Forelimb muscle (tissue), 1 donor: ENCODE measurements at regions not wholly inside any gene's neighbourhood (a gene's known extent, or its start where the extent isn't known, plus 50 kb on each side); places are given as distances from the start of the nearest gene placed in this dataset.

Experiments
- DNase-seq: peaks from one replicate; pipeline ENCODE4 v3.0.0-alpha.2; 2013; ENCODE audit warnings: low read depth

DNA sequence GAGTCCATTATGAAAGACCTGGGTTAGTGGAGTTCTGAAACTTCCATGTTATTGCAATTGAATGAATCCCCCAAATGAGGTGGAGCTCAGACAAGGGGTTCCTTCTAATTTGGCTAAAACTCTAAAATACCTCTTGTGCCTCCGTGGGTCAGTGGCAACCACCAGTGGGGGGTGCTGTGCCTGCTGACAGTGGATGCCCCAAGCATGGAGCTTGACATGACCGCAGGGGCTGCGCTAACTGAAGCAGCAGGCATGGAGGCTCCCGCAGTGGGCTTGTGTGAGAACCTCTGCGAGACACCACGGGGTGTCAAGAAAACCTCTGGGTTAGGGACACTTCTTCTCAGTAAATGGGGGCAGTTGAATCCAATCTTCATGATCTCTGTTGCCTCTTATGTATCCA, 200.5 kb downstream of the DRD1 start:
- no peak for DNase-seq

DNA sequence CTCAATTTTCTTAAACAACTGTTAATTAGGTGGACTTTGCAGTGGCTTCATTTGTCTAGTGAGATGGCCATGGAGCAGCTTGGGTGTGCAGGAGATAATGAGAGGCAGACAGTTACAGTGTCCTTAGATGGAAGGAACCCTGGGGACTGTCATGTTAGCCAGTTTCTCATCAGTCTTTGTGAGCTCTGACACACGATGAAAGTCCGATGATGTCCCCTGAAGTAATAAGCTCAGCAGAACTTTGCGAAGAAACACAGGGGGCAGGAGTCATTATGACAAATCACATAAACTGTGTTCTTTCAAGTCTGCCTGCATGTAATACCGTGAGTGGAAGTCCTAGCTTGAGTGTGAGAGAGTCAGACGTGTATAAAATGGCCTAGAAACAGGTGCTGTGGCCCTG, 201.8 kb downstream of the DRD1 start:
- no peak for DNase-seq

DNA sequence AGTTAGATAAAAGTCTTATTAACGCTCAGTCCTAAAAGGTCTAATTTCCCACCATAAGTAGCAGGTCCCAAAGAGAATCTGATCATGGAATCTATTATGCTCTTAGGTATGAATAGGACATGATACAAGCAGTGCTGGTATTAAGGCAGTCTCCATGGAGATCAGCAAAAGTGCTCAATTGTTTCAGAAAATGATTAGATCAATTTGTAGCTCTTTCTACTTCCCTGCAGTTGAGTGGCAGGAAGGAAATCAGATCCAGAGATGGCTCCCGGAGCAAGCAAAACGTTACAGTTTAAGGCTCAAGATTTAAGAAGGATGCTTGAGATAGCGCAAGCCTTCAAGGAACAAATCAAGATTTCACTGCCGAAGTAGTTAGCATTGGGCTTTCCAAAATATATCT, 205.7 kb downstream of the DRD1 start:
- no peak for DNase-seq

DNA sequence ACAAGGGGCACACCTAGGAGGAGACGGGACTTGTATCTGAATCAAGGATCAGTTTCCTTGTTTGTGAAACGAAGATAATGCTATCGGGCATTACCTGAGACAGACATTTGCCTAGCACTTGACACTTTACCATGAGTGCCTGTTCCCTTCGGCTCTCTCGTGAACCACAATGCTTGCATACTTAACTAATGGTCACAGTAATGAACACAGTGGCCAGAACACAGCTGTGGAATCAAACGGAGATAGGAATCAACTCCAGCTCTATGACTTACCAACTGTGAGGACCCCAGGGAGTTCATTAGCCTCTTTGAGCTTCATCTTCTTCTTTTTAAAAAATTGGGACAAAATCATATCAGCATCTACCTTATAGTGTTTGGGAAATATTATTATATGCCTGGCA, 207.8 kb downstream of the DRD1 start:
- no peak for DNase-seq

DNA sequence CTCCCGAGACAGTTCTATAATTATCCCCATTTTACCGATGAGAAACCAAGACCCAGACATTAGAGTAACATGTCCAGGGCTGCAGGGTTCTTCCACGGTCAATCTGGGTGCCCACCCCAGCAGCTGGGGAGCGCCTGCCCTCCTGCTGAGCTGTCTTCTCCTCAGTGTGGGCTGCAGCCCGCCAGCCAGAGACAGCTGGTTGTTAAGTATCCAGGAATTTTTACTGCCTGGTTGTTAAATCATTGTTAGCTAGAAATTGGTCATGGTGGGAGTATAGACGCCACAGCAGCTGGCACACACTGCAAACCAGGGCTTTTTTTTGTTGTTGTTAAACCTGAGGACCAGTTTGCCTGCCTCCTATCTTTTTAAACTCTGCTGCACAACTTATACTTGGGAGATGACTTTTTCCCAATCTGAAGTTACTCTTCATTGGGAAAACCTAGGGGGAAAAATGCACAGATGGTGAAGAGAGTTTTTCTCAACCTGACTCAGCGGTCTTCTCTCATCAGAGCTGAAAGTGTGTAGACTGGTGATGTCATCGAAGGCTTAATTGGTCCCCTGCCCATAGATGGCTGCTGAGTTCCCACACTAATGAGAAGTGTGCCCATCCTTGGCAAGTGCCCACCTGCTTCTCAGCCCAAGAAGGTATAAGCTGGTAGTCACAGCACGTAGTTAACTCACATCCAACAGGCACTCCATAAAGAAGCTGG, 208.6 kb downstream of the DRD1 start:
- DNase-seq, result no peak

- no peak for DNase-seq
Observed at GRCh38 chr5:175230299-175230698, 213.7 kb downstream of the DRD1 start.

- DNase-seq, result no peak
Observed at GRCh38 chr5:175226506-175226905, 217.5 kb downstream of the DRD1 start.

GRCh38 chr5:175223291-175223690, 220.7 kb downstream of the DRD1 start:
- no peak for DNase-seq

DNA sequence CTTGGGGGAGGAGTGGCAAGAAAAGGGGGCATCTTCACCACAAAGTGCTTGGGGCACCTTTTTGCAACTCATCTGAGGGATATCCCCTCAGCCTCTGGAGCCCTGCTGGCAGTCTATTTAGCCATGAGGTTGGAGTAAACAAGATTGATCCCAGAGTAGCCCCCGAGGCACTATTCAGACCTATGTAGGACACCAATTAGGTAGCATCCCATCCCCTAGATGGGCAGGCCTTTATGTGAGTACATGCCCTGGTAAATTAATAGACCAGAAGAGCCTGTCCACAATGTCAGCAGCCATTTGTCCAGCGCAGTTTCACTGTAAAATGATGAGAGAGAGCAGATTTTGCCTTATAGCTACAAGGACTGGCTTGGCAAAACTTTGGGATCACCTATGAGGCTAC, 221.4 kb downstream of the DRD1 start:
- DNase-seq, result no peak

- no peak for DNase-seq
Observed at GRCh38 chr5:175220549-175220948, 223.4 kb downstream of the DRD1 start.

- no peak for DNase-seq
Observed at GRCh38 chr5:175219366-175219765, 224.6 kb downstream of the DRD1 start.

GRCh38 chr5:175216991-175217390, 227.0 kb downstream of the DRD1 start:
- DNase-seq, result no peak

DNA sequence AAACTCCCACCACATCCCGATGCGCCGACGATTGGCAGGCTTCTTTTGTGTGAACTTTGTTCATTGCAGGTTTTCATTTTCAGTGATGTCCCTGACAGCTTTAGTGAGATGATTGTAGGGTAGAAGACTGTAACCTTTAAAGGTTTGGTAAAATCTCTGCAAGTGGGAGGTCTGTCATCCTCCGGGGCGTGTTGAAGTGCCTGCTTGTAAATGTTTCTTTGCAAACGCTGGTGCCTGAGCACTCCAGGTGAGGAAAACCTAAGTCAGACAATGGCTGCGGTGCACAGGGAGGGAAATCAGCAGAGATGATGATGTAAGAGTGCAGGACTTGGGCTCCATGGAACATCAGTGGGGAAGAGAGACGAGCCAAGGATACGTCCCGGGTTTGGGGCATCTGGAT, 228.1 kb downstream of the DRD1 start:
- no peak for DNase-seq

- DNase-seq, result no peak
Observed at GRCh38 chr5:175214152-175214551, 229.8 kb downstream of the DRD1 start.

- no peak for DNase-seq
Observed at GRCh38 chr5:175211956-175212756, 231.8 kb downstream of the DRD1 start.

DNA sequence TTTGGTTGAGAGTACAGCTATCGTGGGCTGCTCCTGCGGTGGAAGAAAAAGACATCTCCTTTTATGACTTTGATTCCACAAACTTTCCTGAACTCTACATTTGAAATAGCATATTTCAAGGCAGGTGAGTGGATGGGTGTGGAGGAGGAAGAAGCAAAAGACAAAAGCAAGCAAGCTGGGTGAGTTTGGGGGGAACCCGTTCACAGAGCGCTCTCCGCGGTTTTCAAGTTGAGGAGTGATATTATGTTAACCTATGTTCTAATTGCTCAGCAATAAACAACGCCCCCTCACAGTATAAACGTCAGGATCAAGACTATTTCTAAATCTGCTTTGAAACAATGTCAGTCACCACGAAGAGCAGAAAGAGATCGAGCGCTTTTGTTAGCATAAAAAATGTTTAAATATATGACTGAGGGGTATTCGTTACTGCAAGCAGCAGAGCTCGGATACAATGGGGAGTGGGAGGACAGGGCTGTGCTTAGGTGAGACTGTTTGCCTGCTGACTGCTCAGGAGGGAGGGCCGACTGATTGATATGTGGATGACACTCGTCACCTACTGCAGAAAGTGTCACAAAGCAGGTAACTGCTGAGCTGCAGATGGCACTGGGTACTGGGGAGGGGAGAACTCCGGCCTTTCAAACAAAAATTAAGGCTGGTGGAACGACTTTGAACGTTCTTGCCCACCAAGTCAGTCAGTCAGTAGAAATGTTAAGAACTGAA, 236.5 kb downstream of the DRD1 start:
- no peak for DNase-seq

DNA sequence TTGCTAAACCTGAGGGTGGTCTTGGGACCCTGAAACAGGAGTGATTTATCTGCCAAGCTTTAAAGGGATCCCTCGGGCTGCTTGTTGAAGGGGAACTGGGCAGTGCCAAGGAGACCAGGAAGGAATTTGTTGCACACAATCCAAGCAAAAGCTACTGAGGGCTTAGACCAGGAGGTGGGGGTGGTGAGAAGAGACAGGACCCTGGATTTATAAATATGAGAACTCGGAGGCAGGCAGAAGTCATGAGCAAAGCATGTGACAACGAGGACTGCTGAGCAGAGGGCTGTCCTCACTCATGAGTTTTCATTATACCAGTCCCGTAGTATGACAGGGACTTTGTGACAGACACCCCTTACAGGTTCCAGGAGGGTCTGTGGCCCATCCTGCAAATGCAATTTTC, 237.3 kb downstream of the DRD1 start:
- no peak for DNase-seq

DNA sequence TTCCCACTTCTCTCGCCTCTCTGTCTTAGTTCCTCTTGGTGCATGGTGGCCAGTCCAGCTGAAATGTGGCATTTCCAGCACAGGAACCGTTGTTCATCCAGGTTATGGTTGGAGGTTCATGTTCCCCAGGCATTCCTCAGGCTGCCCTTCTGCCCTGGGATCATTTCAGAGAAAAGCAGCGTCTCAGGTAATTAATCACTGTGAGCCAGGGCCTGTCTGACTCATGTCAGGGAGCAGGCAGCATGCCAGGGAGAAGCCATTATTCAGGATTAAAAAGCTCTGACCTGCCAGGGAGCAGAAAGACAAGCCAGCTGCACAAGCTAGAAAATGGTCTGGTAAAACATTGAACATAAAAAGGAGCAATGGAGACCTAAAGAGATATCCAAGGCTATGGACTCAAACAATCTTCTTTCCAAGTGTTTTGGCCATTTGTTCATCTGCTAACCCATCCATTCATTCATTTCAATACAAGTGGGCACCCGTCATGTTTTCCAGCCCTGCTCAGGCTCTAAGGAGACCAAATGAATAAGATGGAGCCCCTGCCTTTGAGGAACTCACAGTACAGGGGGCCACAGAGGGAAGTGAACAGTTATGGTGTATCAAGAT, 241.4 kb downstream of the DRD1 start:
- DNase-seq, result no peak

GRCh38 chr5:175201393-175201792, 242.6 kb downstream of the DRD1 start:
- no peak for DNase-seq

DNA sequence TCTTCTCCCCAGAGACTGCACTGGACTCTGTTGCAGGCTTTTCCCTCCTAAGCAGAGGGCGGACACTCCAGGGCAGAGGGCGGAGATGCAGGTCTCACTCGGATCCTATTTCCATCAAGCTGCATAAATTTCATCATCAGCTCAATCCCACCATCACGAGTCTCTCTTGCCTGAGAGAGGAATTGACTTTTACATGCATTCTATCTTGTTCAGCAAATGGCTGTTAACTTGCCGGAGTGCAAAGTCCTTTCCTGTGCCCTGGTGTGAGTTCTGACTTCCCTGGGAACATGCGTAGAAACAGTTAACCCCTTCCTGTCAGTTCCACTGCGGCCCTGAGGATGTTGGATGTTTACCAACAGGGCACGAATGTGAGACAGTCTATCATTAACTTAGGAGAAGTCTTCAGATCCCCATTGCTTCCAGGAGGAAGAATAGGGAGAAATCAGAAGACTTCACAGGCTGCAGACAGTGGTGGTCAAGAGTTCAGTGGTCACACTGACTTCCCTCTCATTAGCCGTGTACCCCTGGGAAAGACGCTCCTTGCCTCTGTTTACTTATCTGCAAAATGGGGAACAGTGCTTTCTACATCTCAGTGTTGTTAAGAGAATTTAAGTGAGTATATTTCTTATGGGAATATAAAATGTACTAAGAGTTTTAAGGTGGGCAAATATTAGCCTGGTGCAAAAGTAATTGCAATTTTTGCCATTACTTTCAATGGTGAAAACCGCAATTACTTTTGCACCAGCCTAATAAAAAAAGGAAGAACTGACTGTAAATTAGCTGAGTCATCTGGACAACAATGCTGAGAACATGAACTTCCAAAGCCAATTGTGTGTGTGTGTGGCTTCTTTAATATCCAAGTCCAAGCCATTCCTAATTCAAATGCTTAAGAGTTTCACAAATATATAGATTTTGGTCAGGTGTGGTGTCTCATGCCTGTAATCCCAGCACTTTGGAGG, 248.0 kb downstream of the DRD1 start:
- DNase-seq, result no peak

GRCh38 chr5:175181331-175181730, 262.7 kb downstream of the DRD1 start:
- no peak for DNase-seq
